Endodermal cell (in vitro differentiated cells): ENCODE measurements at regions not wholly inside any gene's neighbourhood (a gene's known extent, or its start where the extent isn't known, plus 50 kb on each side); places are given as distances from the start of the nearest gene placed in this dataset.

ENCODE experiments used
- DNase-seq: peaks from one replicate; pipeline ENCODE4 v3.0.0-alpha.2; 2017
- H3K27ac ChIP-seq: 2 replicates; pipeline ENCODE4 v1.5.1; 2013; ENCODE audit warnings: mild to moderate bottlenecking, low read depth, low read length, moderate library complexity
- H3K27me3 ChIP-seq: 2 replicates; pipeline ENCODE4 v1.6.1; 2013; ENCODE audit warnings: mild to moderate bottlenecking, low read length, moderate library complexity; ENCODE audit not compliant: insufficient read depth, control insufficient read depth, poor library complexity, severe bottlenecking
- H3K36me3 ChIP-seq: 2 replicates; pipeline ENCODE4 v1.7.0; 2013; ENCODE audit warnings: mild to moderate bottlenecking, low read length, moderate library complexity; ENCODE audit not compliant: control insufficient read depth, insufficient read depth
- H3K4me1 ChIP-seq: one replicate; pipeline ENCODE4 v1.7.0; 2013; ENCODE audit warnings: low read length; ENCODE audit not compliant: control insufficient read depth, insufficient read depth
- H3K4me3 ChIP-seq: 2 replicates; pipeline ENCODE4 v1.5.1; 2013; ENCODE audit warnings: mild to moderate bottlenecking, low read length, moderate library complexity
- H3K9ac ChIP-seq: 2 replicates; pipeline ENCODE4 v1.6.1; 2013; ENCODE audit warnings: mild to moderate bottlenecking, low read length, moderate library complexity; ENCODE audit not compliant: poor library complexity, severe bottlenecking; ENCODE audit errors: extremely low read depth
- H3K9me3 ChIP-seq: 2 replicates; pipeline ENCODE4 v1.6.1; 2013; ENCODE audit warnings: mild to moderate bottlenecking, low read length, moderate library complexity; ENCODE audit not compliant: control insufficient read depth
- H3K27ac Mint-ChIP-seq: 2 replicates; pipeline ENCODE4 v1.8.0; 2020; ENCODE audit warnings: mixed read lengths
- H3K27me3 Mint-ChIP-seq: 2 replicates; pipeline ENCODE4 v1.8.0; 2021; ENCODE audit warnings: mild to moderate bottlenecking, mixed read lengths; ENCODE audit not compliant: insufficient read depth
- H3K36me3 Mint-ChIP-seq: 2 replicates; pipeline ENCODE4 v1.8.0; 2020; ENCODE audit warnings: low read depth, mixed read lengths
- H3K4me1 Mint-ChIP-seq: 2 replicates; pipeline ENCODE4 v1.8.0; 2020; ENCODE audit warnings: mixed read lengths
- H3K4me3 Mint-ChIP-seq: 2 replicates; pipeline ENCODE4 v1.8.0; 2020; ENCODE audit warnings: mild to moderate bottlenecking, moderate library complexity, mixed read lengths
- H3K9me3 Mint-ChIP-seq: 2 replicates; pipeline ENCODE4 v1.8.0; 2020; ENCODE audit warnings: mild to moderate bottlenecking, mixed read lengths
- WGBS, 2 experiments: methylation state at CpG; one replicate each; pipeline versions ENCODE4 v1.1.5 to v1.1.7; 2013; ENCODE audit warnings: missing lambda C conversion rate in 2 of 2, mixed read lengths in 1 of 2; ENCODE audit not compliant: insufficient coverage in 1 of 2, insufficient read length in 1 of 2; 5-methylcytosine and 5-hydroxymethylcytosine counted together
- TF ChIP-seq, protein P1 (sequence below): fragments of 200-600 bp; sonication (generic); conservative IDR thresholded peaks from 2 replicates; pipeline ENCODE4 v1.5.0; 2021; ENCODE audit warnings: antibody characterized with exemption, mild to moderate bottlenecking

DNA sequence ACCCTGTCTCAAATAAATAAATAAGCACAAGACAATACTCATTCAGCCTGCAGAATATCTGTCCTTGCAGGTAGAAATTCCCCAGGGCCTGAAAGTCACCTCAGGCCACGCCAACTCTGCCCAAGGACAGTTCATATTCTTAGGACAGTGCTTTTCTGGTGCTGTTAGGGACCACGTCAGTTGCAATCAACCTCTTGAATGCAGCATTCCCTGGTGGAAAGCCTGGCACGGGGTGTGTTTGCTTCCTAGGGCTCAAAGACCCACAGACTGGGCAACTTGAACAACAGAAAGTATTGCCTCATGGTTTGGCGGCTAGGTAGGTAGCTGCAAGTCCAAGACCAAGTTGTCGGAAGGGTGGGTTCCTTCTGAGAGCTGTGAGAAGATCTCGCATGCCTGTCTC is 160.3 kb downstream of the KCTD15 start:
- Mint-ChIP-seq H3K36me3 (no peaks in the 10 kb centered on the region), H3K9me3 (peaks cover 4% of the 10 kb centered on the region), H3K27ac (no peak overlapping the region), H3K4me1 (peaks cover 11% of the 10 kb centered on the region), H3K4me3 (no peak overlapping the region), H3K27me3 (no peaks in the 10 kb centered on the region)
- Histone ChIP-seq H3K4me1 (peaks cover 10% of the 10 kb centered on the region), H3K4me3 (no peak overlapping the region), H3K9ac (no peak overlapping the region), H3K36me3 (no peaks in the 10 kb centered on the region), H3K27me3 (no peaks in the 10 kb centered on the region), H3K27ac (no peak overlapping the region), H3K9me3 (no peaks in the 10 kb centered on the region)
- TF ChIP-seq, protein P1, sequence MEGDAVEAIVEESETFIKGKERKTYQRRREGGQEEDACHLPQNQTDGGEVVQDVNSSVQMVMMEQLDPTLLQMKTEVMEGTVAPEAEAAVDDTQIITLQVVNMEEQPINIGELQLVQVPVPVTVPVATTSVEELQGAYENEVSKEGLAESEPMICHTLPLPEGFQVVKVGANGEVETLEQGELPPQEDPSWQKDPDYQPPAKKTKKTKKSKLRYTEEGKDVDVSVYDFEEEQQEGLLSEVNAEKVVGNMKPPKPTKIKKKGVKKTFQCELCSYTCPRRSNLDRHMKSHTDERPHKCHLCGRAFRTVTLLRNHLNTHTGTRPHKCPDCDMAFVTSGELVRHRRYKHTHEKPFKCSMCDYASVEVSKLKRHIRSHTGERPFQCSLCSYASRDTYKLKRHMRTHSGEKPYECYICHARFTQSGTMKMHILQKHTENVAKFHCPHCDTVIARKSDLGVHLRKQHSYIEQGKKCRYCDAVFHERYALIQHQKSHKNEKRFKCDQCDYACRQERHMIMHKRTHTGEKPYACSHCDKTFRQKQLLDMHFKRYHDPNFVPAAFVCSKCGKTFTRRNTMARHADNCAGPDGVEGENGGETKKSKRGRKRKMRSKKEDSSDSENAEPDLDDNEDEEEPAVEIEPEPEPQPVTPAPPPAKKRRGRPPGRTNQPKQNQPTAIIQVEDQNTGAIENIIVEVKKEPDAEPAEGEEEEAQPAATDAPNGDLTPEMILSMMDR = no peak
- 91 to 96% methylated on average over 6 of the region's 6 CpGs for WGBS, 2 experiments
- DNase-seq = peak; percentile 31

DNA sequence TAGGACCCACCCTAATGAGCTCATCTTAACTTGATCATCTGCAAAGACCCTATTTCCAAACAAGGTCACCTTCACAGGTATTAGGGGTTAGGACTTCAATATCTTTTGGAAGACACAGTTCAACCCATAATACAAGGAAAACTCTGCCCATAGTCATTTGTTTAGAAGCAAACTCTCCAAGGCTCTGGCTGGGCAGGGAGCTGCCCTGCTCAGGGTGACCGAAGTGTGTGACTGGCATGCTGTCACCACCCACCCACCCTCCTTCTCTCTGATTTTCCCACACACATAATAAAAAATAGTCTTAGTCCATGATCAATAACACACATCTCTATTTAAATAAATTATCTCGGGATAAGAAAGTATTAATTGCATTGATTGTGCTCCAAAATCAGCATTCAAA is 161.1 kb downstream of the KCTD15 start:
- H3K27ac Mint-ChIP-seq = no peak overlapping the region
- no peak overlapping the region for H3K9ac ChIP-seq
- TF ChIP-seq, protein P1 = no peak
- H3K27me3 ChIP-seq = no peaks in the 10 kb centered on the region
- H3K9me3 ChIP-seq = no peaks in the 10 kb centered on the region
- H3K36me3 ChIP-seq = no peaks in the 10 kb centered on the region
- peak overlapping the region; percentile 27 for H3K4me3 ChIP-seq
- 72% methylated on average over 1 of the region's 2 CpGs; no CpG with 5 or more reads in 1 of the 2 experiments for WGBS, 2 experiments
- H3K4me1 Mint-ChIP-seq = peaks cover 14% of the 10 kb centered on the region
- H3K4me3 Mint-ChIP-seq = no peak overlapping the region
- H3K36me3 Mint-ChIP-seq = no peaks in the 10 kb centered on the region
- DNase-seq = peak; percentile 38
- H3K27ac ChIP-seq = no peak overlapping the region
- H3K9me3 Mint-ChIP-seq = peaks cover 4% of the 10 kb centered on the region
- H3K27me3 Mint-ChIP-seq = no peaks in the 10 kb centered on the region
- peaks cover 10% of the 10 kb centered on the region for H3K4me1 ChIP-seq

DNA sequence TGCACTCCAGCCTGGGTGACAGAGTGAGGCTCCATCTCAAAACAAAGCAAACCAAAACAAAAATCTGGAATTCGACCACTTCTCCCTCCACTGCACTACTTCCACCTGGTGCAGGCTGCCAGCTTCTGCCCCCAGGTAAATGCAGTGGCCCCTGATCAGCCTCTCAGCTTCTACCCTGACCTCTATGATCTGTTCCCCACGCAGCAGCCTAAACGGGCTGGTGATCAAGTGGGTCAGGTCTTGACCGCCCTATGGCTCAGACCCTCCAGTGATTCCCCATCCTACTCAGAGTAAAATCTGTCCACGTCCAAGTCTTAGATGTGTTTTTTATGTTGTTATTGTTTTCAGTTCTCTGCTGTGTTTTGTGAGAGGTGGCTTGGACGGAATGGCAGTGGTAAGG is 163.9 kb downstream of the KCTD15 start:
- WGBS, 2 experiments = 82 to 100% methylated on average over 2 to 6 of the region's 6 CpGs
- no peak overlapping the region for H3K27ac ChIP-seq
- H3K27me3 Mint-ChIP-seq = no peaks in the 10 kb centered on the region
- no peak overlapping the region for H3K27ac Mint-ChIP-seq
- no peaks in the 10 kb centered on the region for H3K27me3 ChIP-seq
- H3K9me3 ChIP-seq = no peaks in the 10 kb centered on the region
- no peak overlapping the region for H3K4me3 ChIP-seq
- peaks cover 10% of the 10 kb centered on the region for H3K4me1 ChIP-seq
- peaks cover 14% of the 10 kb centered on the region for H3K4me1 Mint-ChIP-seq
- H3K4me3 Mint-ChIP-seq = no peak overlapping the region
- peak; percentile 17 for DNase-seq
- TF ChIP-seq, protein P1 = no peak
- H3K36me3 Mint-ChIP-seq = no peaks in the 10 kb centered on the region
- peaks cover 2% of the 10 kb centered on the region for H3K9me3 Mint-ChIP-seq
- no peak overlapping the region for H3K9ac ChIP-seq
- H3K36me3 ChIP-seq = no peaks in the 10 kb centered on the region
